ENCODE measurements at regions not wholly inside any gene's neighbourhood (a gene's known extent, or its start where the extent isn't known, plus 50 kb on each side); places are given as distances from the start of the nearest gene placed in this dataset.

- no peak for TF ChIP-seq CTCF (IDR thresholded peaks at IDR 0.05 in 4 of 5, conservative IDR thresholded peaks at IDR 0.05 in 1 of 5)
- no peak for TF ChIP-seq POLR2A (IDR thresholded peaks at IDR 0.05)
These were observed 162.0 kb upstream of the LMNTD1 start for GRCh38 chr12:25715102-25715501.

Measured in gastrocnemius medialis (tissue), 4 donors.